ENCODE measurements at regions not wholly inside any gene's neighbourhood (a gene's known extent, or its start where the extent isn't known, plus 50 kb on each side); places are given as distances from the start of the nearest gene placed in this dataset.

DNA sequence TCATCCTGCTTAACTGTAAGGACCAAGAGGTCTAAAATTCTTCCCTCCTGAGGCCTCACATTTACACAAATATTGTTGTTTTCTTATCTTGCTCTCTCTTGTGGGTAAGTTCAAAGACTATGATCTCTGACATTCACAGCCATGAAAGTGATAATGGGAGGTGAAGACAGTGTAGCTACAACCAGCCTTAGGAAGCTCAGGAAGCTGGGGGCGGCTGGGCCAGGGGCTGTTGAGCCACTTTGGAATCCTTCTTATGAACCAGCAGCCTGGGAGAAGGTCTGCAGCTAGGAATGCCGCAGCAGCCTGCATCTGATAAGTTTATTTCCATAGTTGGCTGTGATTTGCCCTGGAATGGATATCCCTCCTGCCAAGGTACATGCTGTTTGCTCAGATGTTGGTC, 316.2 kb downstream of the STIM2 start:
- FAIRE-seq: no peak
- 25 to 32% methylated on average over 2 of the region's 2 CpGs for WGBS, 2 donors

DNA sequence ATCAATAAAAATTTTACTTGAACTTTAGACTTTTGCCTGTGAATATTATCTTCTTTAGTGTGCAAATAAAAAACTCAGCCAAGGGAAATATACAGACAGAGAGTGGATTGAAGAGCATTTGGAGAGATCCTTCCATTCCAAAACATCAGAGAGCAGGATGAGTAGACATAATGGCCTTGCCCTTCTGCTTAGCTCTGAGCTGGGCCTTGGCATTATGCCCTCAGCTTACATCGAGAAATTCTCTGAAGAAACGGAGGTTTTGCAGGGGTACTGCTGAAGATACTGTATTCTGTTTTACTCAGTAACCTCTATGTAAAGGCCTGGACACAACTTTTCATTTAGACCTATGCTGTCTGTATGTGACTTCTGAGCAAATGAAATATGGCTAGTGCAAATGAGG, 317.4 kb downstream of the STIM2 start:
- Histone ChIP-seq H3K9me3 (no peaks in the 10 kb centered on the region), H3K36me3 (no peaks in the 10 kb centered on the region), H3K4me3 (no peak overlapping the region), H3K27ac (no peak overlapping the region), H3K27me3 (no peaks in the 10 kb centered on the region), H3K4me1 (peaks cover 0 to 3% (median 0%) of the 10 kb centered on the region in 3 donors)
- ATAC-seq (no peak), FAIRE-seq (no peak), DNase-seq (no peak)
- WGBS, 2 donors: 14 to 35% methylated on average over 2 of the region's 2 CpGs
- TF ChIP-seq, protein P1, sequence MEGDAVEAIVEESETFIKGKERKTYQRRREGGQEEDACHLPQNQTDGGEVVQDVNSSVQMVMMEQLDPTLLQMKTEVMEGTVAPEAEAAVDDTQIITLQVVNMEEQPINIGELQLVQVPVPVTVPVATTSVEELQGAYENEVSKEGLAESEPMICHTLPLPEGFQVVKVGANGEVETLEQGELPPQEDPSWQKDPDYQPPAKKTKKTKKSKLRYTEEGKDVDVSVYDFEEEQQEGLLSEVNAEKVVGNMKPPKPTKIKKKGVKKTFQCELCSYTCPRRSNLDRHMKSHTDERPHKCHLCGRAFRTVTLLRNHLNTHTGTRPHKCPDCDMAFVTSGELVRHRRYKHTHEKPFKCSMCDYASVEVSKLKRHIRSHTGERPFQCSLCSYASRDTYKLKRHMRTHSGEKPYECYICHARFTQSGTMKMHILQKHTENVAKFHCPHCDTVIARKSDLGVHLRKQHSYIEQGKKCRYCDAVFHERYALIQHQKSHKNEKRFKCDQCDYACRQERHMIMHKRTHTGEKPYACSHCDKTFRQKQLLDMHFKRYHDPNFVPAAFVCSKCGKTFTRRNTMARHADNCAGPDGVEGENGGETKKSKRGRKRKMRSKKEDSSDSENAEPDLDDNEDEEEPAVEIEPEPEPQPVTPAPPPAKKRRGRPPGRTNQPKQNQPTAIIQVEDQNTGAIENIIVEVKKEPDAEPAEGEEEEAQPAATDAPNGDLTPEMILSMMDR (IDR thresholded peaks at IDR 0.05): no peak
- intact Hi-C loops (cut with DNase I): no loop called here

More for the DNA sequence above, 316.2 kb downstream of the STIM2 start:
- peak in 1 of 4 donors; percentile 11 for ATAC-seq
- Histone ChIP-seq H3K27ac (no peak overlapping the region), H3K4me1 (peaks cover 0 to 3% (median 0%) of the 10 kb centered on the region in 3 donors), H3K27me3 (no peaks in the 10 kb centered on the region), H3K4me3 (no peak overlapping the region), H3K9me3 (no peaks in the 10 kb centered on the region), H3K36me3 (no peaks in the 10 kb centered on the region)
- TF ChIP-seq, protein P1 (IDR thresholded peaks at IDR 0.05): no peak
- intact Hi-C loops (cut with DNase I): no loop called here
- DNase-seq: no peak

DNA sequence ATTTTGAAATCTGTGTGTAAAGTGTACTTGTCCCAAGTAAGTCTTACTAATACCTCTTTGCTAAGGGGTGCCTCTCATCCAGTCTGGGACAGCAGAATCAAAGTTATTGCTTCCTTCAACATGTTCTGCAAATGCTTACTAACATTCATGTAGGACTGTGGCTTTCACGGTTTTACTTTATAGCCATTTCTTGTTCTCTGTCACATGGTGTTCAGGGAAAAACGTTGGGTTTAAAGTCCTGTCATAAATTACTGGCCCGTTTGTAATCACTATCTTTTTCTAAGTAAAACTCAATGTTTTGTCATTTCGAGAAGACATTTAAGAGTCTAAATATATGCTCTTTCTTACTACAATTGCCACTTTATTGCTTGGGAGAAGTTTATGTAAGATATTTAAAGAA, 321.1 kb downstream of the STIM2 start:
- FAIRE-seq (no peak), ATAC-seq (no peak), DNase-seq (no peak)
- Histone ChIP-seq H3K4me1 (peaks cover 0 to 3% (median 0%) of the 10 kb centered on the region in 3 donors), H3K27me3 (no peaks in the 10 kb centered on the region), H3K9me3 (no peaks in the 10 kb centered on the region), H3K4me3 (no peak overlapping the region), H3K27ac (no peak overlapping the region), H3K36me3 (no peaks in the 10 kb centered on the region)
- TF ChIP-seq, protein P1 (IDR thresholded peaks at IDR 0.05): no peak
- intact Hi-C loops (cut with DNase I): no loop called here
- WGBS, 2 donors: 45 to 60% methylated on average over 4 of the region's 4 CpGs

DNA sequence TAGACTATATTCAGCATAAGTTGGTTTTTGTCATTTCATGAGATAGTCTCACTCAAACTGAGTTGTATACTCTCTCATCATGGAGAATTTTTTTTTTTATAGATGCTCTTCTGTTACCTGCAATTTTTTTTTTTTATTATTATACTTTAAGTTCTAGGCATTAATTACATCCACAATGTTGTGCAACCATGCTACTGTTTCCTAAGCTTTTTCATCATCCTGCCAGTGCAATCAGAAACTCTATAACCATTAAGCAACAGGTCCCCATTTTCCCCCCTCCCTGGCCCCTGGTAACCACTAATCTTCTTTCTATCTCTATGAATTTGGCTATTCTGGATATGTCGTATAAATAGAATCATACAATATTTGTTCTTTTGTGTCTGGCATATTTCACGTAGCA, 321.6 kb downstream of the STIM2 start:
- Histone ChIP-seq H3K27ac (no peak overlapping the region), H3K36me3 (no peaks in the 10 kb centered on the region), H3K9me3 (no peaks in the 10 kb centered on the region), H3K27me3 (no peaks in the 10 kb centered on the region), H3K4me1 (peaks cover 0 to 3% (median 0%) of the 10 kb centered on the region in 3 donors), H3K4me3 (no peak overlapping the region)
- ATAC-seq (no peak), FAIRE-seq (no peak), DNase-seq (no peak)
- 77 to 95% methylated on average over 2 of the region's 2 CpGs for WGBS, 2 donors
- TF ChIP-seq, protein P1 (IDR thresholded peaks at IDR 0.05): no peak
- intact Hi-C loops (cut with DNase I): no loop called here

DNA sequence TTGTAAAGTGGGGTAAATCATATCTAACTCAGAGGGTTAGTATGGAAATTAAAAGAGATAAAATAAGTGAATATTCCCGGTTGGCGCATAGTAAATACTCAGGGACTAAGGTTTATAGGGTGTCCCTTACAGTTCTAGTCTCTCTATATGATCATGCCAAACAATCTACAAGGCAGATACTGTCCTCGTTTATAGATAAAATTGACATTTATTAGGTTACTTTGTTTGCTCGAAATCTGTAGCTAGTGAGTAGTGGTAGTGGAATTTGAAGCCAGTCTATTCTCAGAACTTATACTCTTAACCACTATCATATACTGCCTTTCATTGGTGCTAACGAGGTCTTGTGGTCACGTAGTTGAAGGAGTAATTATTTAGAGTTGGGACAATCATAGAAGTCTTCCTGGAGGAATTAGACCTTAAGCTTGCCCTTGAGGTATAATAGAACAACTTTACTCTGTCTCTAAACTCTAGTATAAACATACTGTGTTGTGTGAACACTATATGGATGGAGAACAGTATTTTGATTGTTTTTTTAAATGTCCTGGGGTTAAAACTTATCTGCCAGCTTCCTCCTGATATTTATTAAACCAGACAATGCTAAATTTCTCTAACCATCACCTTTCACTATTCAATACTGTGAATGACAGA, 324.0 kb downstream of the STIM2 start:
- no peak for FAIRE-seq
- no peak overlapping the region for H3K27ac ChIP-seq
- no peak for DNase-seq
- intact Hi-C loops (cut with DNase I): no loop called here
- H3K27me3 ChIP-seq: no peaks in the 10 kb centered on the region
- H3K4me1 ChIP-seq: no peaks in the 10 kb centered on the region
- H3K9me3 ChIP-seq: no peaks in the 10 kb centered on the region
- 47% methylated on average over 6 of the region's 6 CpGs for WGBS, 2 donors
- TF ChIP-seq, protein P1 (IDR thresholded peaks at IDR 0.05): no peak
- no peaks in the 10 kb centered on the region for H3K36me3 ChIP-seq
- no peak overlapping the region for H3K4me3 ChIP-seq
- ATAC-seq: no peak
